T-helper 1 cell treated with Interleukin-12 subunit alpha and Interleukin-12 subunit beta and Interleukin-4 antibody, amounts not matched to agents 30 μg/mL and 1 μg/mL, for 36 hours (primary cell): ENCODE measurements at regions not wholly inside any gene's neighbourhood (a gene's known extent, or its start where the extent isn't known, plus 50 kb on each side); places are given as distances from the start of the nearest gene placed in this dataset.

ENCODE experiments used
- H3K27ac Mint-ChIP-seq: one replicate; pipeline ENCODE4 v1.8.0; 2021; ENCODE audit warnings: mild to moderate bottlenecking, mixed read lengths
- H3K27me3 Mint-ChIP-seq: one replicate; pipeline ENCODE4 v1.8.0; 2021; ENCODE audit warnings: low read depth, mixed read lengths
- H3K36me3 Mint-ChIP-seq: one replicate; pipeline ENCODE4 v1.8.0; 2021; ENCODE audit warnings: low read depth, mixed read lengths
- H3K4me1 Mint-ChIP-seq: one replicate; pipeline ENCODE4 v1.8.0; 2021; ENCODE audit warnings: low read depth, mixed read lengths
- H3K4me3 Mint-ChIP-seq: one replicate; pipeline ENCODE4 v1.8.0; 2021; ENCODE audit warnings: mild to moderate bottlenecking, moderate library complexity, mixed read lengths
- H3K9me3 Mint-ChIP-seq: one replicate; pipeline ENCODE4 v1.8.0; 2021; ENCODE audit warnings: mixed read lengths

DNA sequence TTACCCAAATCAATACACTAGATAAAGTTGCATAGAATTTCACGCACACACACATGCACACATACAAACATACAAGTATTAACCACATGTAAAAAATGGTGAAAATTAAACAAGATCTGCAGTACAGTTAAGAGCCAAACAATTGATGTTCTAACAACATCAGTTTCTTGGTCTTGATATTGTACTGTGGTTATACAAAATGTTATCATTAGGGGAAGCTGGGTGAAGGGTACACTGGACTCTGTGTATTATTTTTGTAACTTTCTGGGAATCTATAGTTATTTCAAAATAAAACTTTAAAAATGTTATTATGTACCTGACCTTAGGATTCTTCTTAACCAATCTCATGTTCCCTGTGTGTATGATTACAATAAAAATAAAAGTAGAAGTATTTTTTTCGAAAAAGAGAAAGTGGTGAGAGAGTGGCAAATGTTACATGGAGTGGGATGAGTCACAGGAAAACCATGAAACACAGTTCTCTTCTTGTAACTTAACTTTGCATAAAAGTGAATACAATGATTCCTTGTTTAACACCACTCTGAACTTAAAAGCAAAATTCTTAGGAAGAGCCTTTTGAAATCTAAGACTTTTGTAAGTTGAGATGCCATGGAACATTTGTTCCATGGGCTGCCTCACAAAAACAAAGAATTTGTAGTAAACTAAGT lies 101.6 kb upstream of the RUNX1 start:
- Mint-ChIP-seq H3K27me3 (peaks cover 16% of the 10 kb centered on the region), H3K4me1 (peaks cover 7% of the 10 kb centered on the region), H3K27ac (no peak overlapping the region), H3K9me3 (peaks cover 6% of the 10 kb centered on the region), H3K36me3 (peaks cover 3% of the 10 kb centered on the region), H3K4me3 (no peak overlapping the region)

DNA sequence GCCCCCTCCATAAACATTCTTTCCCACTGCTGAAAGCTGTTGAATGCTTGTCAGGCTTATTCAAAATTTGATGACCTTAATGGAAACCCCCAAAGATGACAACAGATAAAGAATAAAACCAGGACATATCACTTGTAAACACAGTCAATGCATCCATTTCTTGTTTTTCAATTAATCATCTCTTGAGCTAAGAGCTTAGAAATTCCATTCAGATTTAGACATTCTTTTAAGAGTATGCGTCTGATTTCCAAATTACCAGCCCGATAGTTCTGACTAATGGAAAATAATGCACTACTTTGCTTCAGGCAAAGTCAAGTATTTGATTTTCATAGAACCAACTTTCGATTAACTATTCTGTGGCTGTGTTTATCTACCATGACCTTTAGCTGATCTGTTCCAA lies 100.6 kb upstream of the RUNX1 start:
- Mint-ChIP-seq H3K9me3 (peaks cover 6% of the 10 kb centered on the region), H3K4me3 (no peak overlapping the region), H3K36me3 (peaks cover 3% of the 10 kb centered on the region), H3K27me3 (peaks cover 16% of the 10 kb centered on the region), H3K27ac (no peak overlapping the region), H3K4me1 (peaks cover 7% of the 10 kb centered on the region)

DNA sequence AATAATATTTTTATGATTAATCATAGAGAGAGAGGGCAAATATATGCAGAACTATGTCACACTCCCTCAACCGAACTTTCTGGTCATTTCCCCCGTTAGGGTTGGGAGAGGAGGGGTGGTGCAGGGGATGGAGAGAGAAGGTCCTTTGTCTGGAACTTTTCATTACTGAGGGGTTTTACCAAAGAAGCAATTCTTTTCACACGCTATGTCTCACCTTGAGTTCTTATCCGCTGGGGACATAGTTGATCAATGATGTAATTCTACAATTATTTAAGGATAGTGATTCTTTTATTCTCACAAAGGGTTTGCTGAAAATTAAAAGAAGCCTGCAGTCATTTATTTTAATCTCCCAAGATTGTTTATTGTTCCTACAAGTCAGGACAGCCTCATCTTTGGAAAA lies 98.3 kb upstream of the RUNX1 start:
- Mint-ChIP-seq H3K36me3 (peaks cover 3% of the 10 kb centered on the region), H3K9me3 (peaks cover 6% of the 10 kb centered on the region), H3K27ac (no peak overlapping the region), H3K4me1 (peaks cover 7% of the 10 kb centered on the region), H3K27me3 (peaks cover 16% of the 10 kb centered on the region), H3K4me3 (no peak overlapping the region)

DNA sequence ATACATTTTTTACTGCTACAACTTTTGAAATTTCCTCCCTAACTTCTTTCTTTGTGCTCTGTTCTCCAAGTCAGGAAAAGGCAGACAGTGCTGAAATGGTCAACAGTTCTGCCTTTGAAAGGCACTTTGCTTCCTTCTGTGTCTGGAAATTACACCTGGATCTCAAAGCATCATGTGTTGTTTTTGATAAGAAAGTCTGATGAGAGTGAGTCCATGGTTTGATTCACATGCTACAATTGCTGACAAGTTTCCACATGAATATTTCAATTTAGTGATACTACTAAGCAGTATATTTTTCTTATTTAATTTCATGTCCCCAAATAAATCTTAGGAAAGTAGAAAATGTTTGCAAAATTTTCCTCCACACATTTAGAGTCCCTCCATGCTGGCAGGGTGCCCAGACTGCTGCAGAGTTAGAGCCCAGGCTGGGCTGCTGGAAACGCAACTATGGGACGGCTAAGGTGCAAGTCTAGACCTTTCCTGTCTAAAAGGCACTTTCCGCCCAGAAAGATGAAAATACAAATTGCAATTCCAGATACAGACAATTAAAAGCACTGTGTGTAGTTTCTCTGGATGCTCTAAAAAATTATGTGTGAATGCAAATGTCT lies 96.6 kb upstream of the RUNX1 start:
- peaks cover 6% of the 10 kb centered on the region for H3K9me3 Mint-ChIP-seq
- peaks cover 4% of the 10 kb centered on the region for H3K4me1 Mint-ChIP-seq
- H3K4me3 Mint-ChIP-seq: no peak overlapping the region
- no peak overlapping the region for H3K27ac Mint-ChIP-seq
- peaks cover 10% of the 10 kb centered on the region for H3K27me3 Mint-ChIP-seq
- no peaks in the 10 kb centered on the region for H3K36me3 Mint-ChIP-seq

- no peaks in the 10 kb centered on the region for H3K36me3 Mint-ChIP-seq
- H3K4me1 Mint-ChIP-seq: peaks cover 2% of the 10 kb centered on the region
- H3K27ac Mint-ChIP-seq: no peak overlapping the region
- H3K27me3 Mint-ChIP-seq: peaks cover 10% of the 10 kb centered on the region
- no peak overlapping the region for H3K4me3 Mint-ChIP-seq
- H3K9me3 Mint-ChIP-seq: peaks cover 3% of the 10 kb centered on the region
Observed at GRCh38 chr21:35144978-35145377, 95.9 kb upstream of the RUNX1 start.

GRCh38 chr21:35142036-35142815 lies 93.1 kb upstream of the RUNX1 start:
- Mint-ChIP-seq H3K9me3 (no peaks in the 10 kb centered on the region), H3K36me3 (no peaks in the 10 kb centered on the region), H3K4me3 (no peak overlapping the region), H3K4me1 (peaks cover 11% of the 10 kb centered on the region), H3K27ac (no peak overlapping the region), H3K27me3 (peaks cover 6% of the 10 kb centered on the region)

DNA sequence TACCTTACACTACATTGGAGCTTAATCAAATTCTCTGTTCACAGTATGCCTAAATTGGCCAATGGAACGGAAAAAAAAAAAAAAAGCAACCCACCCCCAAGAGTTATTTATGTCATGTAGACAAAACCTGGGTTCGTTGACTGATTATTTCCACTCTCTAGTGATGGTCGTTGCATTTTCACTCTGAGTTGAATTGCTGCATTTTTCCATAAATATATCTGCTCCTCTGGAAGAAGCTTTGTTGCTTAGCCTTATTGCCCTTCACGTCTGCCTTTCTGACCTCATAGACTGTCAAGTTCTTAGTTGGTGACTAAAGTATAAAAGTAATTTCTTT lies 90.2 kb upstream of the RUNX1 start:
- Mint-ChIP-seq H3K4me3 (no peak overlapping the region), H3K27ac (no peak overlapping the region), H3K4me1 (peaks cover 14% of the 10 kb centered on the region), H3K27me3 (no peaks in the 10 kb centered on the region), H3K36me3 (no peaks in the 10 kb centered on the region), H3K9me3 (no peaks in the 10 kb centered on the region)

GRCh38 chr21:35138665-35139381 lies 89.7 kb upstream of the RUNX1 start:
- Mint-ChIP-seq H3K36me3 (no peaks in the 10 kb centered on the region), H3K9me3 (no peaks in the 10 kb centered on the region), H3K27me3 (no peaks in the 10 kb centered on the region), H3K4me3 (peak overlapping the region; percentile 40), H3K4me1 (peaks cover 14% of the 10 kb centered on the region), H3K27ac (no peak overlapping the region)

- no peak overlapping the region for H3K27ac Mint-ChIP-seq
- no peak overlapping the region for H3K4me3 Mint-ChIP-seq
- H3K4me1 Mint-ChIP-seq: peaks cover 14% of the 10 kb centered on the region
- no peaks in the 10 kb centered on the region for H3K27me3 Mint-ChIP-seq
- no peaks in the 10 kb centered on the region for H3K9me3 Mint-ChIP-seq
- H3K36me3 Mint-ChIP-seq: no peaks in the 10 kb centered on the region
Observed at GRCh38 chr21:35136586-35137219, 87.6 kb upstream of the RUNX1 start.

DNA sequence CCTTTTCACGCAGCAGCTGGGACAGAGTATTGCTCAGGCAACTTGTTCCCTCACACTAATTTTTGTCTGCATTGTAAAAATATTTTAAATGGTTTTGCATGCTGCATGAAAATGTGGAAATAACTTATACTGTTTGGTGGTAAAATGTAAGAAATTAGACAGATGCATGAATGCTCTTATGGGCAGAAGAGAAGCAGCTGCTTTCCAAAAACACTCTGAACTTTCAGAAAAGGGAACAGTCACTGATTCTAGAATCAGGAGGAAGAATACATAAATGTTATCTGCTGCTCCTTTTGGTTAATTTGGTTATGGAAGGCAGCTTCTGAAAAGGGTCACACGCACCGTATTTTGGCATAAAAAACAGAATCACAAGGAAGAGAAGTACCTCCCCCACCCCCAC lies 87.0 kb upstream of the RUNX1 start:
- Mint-ChIP-seq H3K4me1 (peaks cover 14% of the 10 kb centered on the region), H3K36me3 (no peaks in the 10 kb centered on the region), H3K27ac (no peak overlapping the region), H3K9me3 (no peaks in the 10 kb centered on the region), H3K27me3 (no peaks in the 10 kb centered on the region), H3K4me3 (no peak overlapping the region)

GRCh38 chr21:35135481-35135880 lies 86.4 kb upstream of the RUNX1 start:
- no peaks in the 10 kb centered on the region for H3K27me3 Mint-ChIP-seq
- no peak overlapping the region for H3K4me3 Mint-ChIP-seq
- no peak overlapping the region for H3K27ac Mint-ChIP-seq
- H3K4me1 Mint-ChIP-seq: peaks cover 14% of the 10 kb centered on the region
- peaks cover under 1% of the 10 kb centered on the region for H3K36me3 Mint-ChIP-seq
- peaks cover 5% of the 10 kb centered on the region for H3K9me3 Mint-ChIP-seq

GRCh38 chr21:35134309-35134708 lies 85.2 kb upstream of the RUNX1 start:
- Mint-ChIP-seq H3K27ac (no peak overlapping the region), H3K9me3 (peaks cover 10% of the 10 kb centered on the region), H3K27me3 (no peaks in the 10 kb centered on the region), H3K4me3 (no peak overlapping the region), H3K4me1 (peaks cover 11% of the 10 kb centered on the region), H3K36me3 (peaks cover 5% of the 10 kb centered on the region)

GRCh38 chr21:35128536-35128935 lies 79.4 kb upstream of the RUNX1 start:
- Mint-ChIP-seq H3K27ac (no peak overlapping the region), H3K4me1 (no peaks in the 10 kb centered on the region), H3K36me3 (peaks cover 7% of the 10 kb centered on the region), H3K9me3 (peaks cover 29% of the 10 kb centered on the region), H3K27me3 (no peaks in the 10 kb centered on the region), H3K4me3 (no peak overlapping the region)

DNA sequence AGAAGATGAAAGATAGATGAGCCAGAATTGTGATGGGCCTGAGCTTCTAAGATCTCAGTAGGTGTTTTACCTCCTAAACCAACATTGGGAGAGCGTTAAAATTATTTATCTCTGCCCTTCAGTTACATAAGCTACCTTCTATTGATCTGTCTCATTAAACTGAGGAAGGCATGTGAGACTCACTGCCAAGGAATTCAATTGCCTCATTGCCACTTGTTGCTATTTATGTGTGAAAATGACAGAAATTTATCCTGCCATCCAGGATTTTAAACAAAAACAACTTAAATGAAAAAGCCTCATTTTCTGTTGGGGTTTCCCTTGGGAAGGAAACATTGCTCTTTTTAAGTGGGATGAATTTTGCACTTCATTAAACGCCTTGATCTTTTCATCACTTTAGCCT lies 78.7 kb upstream of the RUNX1 start:
- Mint-ChIP-seq H3K4me3 (no peak overlapping the region), H3K36me3 (peaks cover 7% of the 10 kb centered on the region), H3K9me3 (peaks cover 35% of the 10 kb centered on the region), H3K27ac (no peak overlapping the region), H3K27me3 (no peaks in the 10 kb centered on the region), H3K4me1 (no peaks in the 10 kb centered on the region)
